Chondrocyte (in vitro differentiated cells): ENCODE measurements at regions not wholly inside any gene's neighbourhood (a gene's known extent, or its start where the extent isn't known, plus 50 kb on each side); places are given as distances from the start of the nearest gene placed in this dataset.

Experiments used
- DNase-seq: peaks from one replicate; pipeline ENCODE4 v3.0.0; 2021; ENCODE audit warnings: mixed read lengths, low spot score
- H3K27ac Mint-ChIP-seq: one replicate; pipeline ENCODE4 v1.8.0; 2021; ENCODE audit warnings: mild to moderate bottlenecking, moderate library complexity, mixed read lengths; ENCODE audit not compliant: unreplicated experiment
- H3K27me3 Mint-ChIP-seq: 2 replicates; pipeline ENCODE4 v1.8.0; 2021; ENCODE audit warnings: low read depth, mixed read lengths
- H3K36me3 Mint-ChIP-seq: 2 replicates; pipeline ENCODE4 v1.8.0; 2021; ENCODE audit warnings: low read depth, mixed read lengths
- H3K4me1 Mint-ChIP-seq: 2 replicates; pipeline ENCODE4 v1.8.0; 2021; ENCODE audit warnings: low read depth, mild to moderate bottlenecking, mixed read lengths
- H3K4me3 Mint-ChIP-seq: one replicate; pipeline ENCODE4 v1.8.0; 2021; ENCODE audit warnings: mild to moderate bottlenecking, moderate library complexity, mixed read lengths; ENCODE audit not compliant: unreplicated experiment
- H3K9me3 Mint-ChIP-seq: 2 replicates; pipeline ENCODE4 v1.8.0; 2021; ENCODE audit warnings: low read depth, mixed read lengths
- CTCF ChIP-seq: fragments of 200-600 bp; sonication (generic); IDR thresholded peaks from 2 replicates; pipeline ENCODE4 v1.5.0; 2021; ENCODE audit warnings: antibody characterized with exemption, mild to moderate bottlenecking, moderate library complexity

GRCh38 chr19:30105727-30106126, 163.7 kb downstream of the URI1 start:
- no peak for DNase-seq
- Mint-ChIP-seq H3K9me3 (peaks cover 3% of the 10 kb centered on the region), H3K4me1 (no peaks in the 10 kb centered on the region), H3K27me3 (no peaks in the 10 kb centered on the region), H3K4me3 (no peak overlapping the region), H3K27ac (no peak overlapping the region), H3K36me3 (no peaks in the 10 kb centered on the region)
- no peak for TF ChIP-seq CTCF

GRCh38 chr19:30106417-30107095, 164.5 kb downstream of the URI1 start:
- no peak for DNase-seq
- Mint-ChIP-seq H3K9me3 (peaks cover 3% of the 10 kb centered on the region), H3K36me3 (no peaks in the 10 kb centered on the region), H3K4me1 (no peaks in the 10 kb centered on the region), H3K27ac (no peak overlapping the region), H3K4me3 (no peak overlapping the region), H3K27me3 (no peaks in the 10 kb centered on the region)
- no peak for TF ChIP-seq CTCF

- no peak for DNase-seq
- no peak overlapping the region for H3K4me3 Mint-ChIP-seq
- H3K27ac Mint-ChIP-seq, result no peak overlapping the region
- no peak for TF ChIP-seq CTCF
- no peaks in the 10 kb centered on the region for H3K36me3 Mint-ChIP-seq
- H3K4me1 Mint-ChIP-seq, result no peaks in the 10 kb centered on the region
- no peaks in the 10 kb centered on the region for H3K9me3 Mint-ChIP-seq
- no peaks in the 10 kb centered on the region for H3K27me3 Mint-ChIP-seq
These were observed 165.2 kb downstream of the URI1 start for GRCh38 chr19:30107251-30107650.

- no peak for TF ChIP-seq CTCF
- no peak overlapping the region for H3K4me3 Mint-ChIP-seq
- no peaks in the 10 kb centered on the region for H3K4me1 Mint-ChIP-seq
- no peaks in the 10 kb centered on the region for H3K9me3 Mint-ChIP-seq
- no peak for DNase-seq
- H3K27ac Mint-ChIP-seq, result no peak overlapping the region
- H3K27me3 Mint-ChIP-seq, result peaks cover 3% of the 10 kb centered on the region
- no peaks in the 10 kb centered on the region for H3K36me3 Mint-ChIP-seq
These were observed 167.5 kb downstream of the URI1 start for GRCh38 chr19:30109565-30109964.

GRCh38 chr19:30111021-30111855, 169.2 kb downstream of the URI1 start:
- Mint-ChIP-seq H3K27me3 (peaks cover 3% of the 10 kb centered on the region), H3K36me3 (no peaks in the 10 kb centered on the region), H3K27ac (no peak overlapping the region), H3K9me3 (no peaks in the 10 kb centered on the region), H3K4me3 (no peak overlapping the region), H3K4me1 (no peaks in the 10 kb centered on the region)
- DNase-seq, result no peak
- TF ChIP-seq CTCF, result no peak
